Hepatocyte (in vitro differentiated cells): ENCODE measurements at regions not wholly inside any gene's neighbourhood (a gene's known extent, or its start where the extent isn't known, plus 50 kb on each side); places are given as distances from the start of the nearest gene placed in this dataset.

Source experiments
- EZH2 ChIP-seq: fragments of 200-600 bp; sonication (generic); IDR thresholded peaks from 2 replicates; pipeline ENCODE4 v1.6.1; 2016; ENCODE audit warnings: antibody characterized with exemption, mild to moderate bottlenecking, borderline replicate concordance
- EZH2phosphoT487 ChIP-seq: fragments of 200-600 bp; sonication (generic); IDR thresholded peaks from one replicate; pipeline ENCODE4 v1.6.1; 2018; ENCODE audit warnings: antibody characterized with exemption, mild to moderate bottlenecking, low read depth, moderate library complexity; ENCODE audit not compliant: unreplicated experiment, severe bottlenecking
- TF ChIP-seq, protein P1 (sequence below): fragments of 200-600 bp; sonication (generic); IDR thresholded peaks from 2 replicates; pipeline ENCODE4 v1.5.1; 2016; ENCODE audit warnings: antibody characterized with exemption, mild to moderate bottlenecking; ENCODE audit not compliant: poor library complexity

GRCh38 chr1:4590756-4591155 lies 63.7 kb upstream of the AJAP1 start:
- TF ChIP-seq EZH2phosphoT487 (no peak), EZH2 (no peak)
- TF ChIP-seq, protein P1, sequence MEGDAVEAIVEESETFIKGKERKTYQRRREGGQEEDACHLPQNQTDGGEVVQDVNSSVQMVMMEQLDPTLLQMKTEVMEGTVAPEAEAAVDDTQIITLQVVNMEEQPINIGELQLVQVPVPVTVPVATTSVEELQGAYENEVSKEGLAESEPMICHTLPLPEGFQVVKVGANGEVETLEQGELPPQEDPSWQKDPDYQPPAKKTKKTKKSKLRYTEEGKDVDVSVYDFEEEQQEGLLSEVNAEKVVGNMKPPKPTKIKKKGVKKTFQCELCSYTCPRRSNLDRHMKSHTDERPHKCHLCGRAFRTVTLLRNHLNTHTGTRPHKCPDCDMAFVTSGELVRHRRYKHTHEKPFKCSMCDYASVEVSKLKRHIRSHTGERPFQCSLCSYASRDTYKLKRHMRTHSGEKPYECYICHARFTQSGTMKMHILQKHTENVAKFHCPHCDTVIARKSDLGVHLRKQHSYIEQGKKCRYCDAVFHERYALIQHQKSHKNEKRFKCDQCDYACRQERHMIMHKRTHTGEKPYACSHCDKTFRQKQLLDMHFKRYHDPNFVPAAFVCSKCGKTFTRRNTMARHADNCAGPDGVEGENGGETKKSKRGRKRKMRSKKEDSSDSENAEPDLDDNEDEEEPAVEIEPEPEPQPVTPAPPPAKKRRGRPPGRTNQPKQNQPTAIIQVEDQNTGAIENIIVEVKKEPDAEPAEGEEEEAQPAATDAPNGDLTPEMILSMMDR: no peak
